SU-DHL-6 (cell line): ENCODE measurements at regions not wholly inside any gene's neighbourhood (a gene's known extent, or its start where the extent isn't known, plus 50 kb on each side); places are given as distances from the start of the nearest gene placed in this dataset.

Experiments used
- EZH2phosphoT487 ChIP-seq: fragments of 200-600 bp; sonication (generic), shearing (Covaris generic); conservative IDR thresholded peaks from 2 replicates; pipeline ENCODE4 v1.6.1; 2018; ENCODE audit warnings: mild to moderate bottlenecking, antibody characterized with exemption, low read length, moderate library complexity, mixed read lengths
- TF ChIP-seq, protein P1 (sequence below): fragments of 200-600 bp; sonication (generic); IDR thresholded peaks from one replicate; pipeline ENCODE4 v1.5.1; 2017; ENCODE audit warnings: antibody characterized with exemption, mild to moderate bottlenecking, low read length, moderate library complexity; ENCODE audit not compliant: insufficient read depth, poor library complexity, severe bottlenecking

DNA sequence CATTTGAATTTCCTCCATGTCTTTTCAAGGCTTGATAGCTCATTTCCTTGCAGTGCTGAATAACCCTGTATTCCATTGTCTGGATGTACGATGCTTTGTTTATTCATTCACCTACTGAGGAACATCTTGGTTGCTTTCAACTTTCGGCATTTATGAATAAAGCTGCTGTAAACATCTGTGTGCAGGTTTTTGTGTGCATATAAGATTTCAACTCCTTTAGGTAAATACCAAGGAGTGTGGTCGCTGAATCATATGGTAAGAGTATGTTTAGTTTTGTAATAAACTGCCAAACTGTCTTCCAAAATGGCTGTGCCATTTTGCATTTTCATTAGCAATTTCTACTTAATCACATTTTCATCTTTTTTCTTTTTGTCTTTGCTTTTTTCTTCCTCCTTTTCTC, 327.7 kb upstream of the TBX3 start:
- TF ChIP-seq, protein P1, sequence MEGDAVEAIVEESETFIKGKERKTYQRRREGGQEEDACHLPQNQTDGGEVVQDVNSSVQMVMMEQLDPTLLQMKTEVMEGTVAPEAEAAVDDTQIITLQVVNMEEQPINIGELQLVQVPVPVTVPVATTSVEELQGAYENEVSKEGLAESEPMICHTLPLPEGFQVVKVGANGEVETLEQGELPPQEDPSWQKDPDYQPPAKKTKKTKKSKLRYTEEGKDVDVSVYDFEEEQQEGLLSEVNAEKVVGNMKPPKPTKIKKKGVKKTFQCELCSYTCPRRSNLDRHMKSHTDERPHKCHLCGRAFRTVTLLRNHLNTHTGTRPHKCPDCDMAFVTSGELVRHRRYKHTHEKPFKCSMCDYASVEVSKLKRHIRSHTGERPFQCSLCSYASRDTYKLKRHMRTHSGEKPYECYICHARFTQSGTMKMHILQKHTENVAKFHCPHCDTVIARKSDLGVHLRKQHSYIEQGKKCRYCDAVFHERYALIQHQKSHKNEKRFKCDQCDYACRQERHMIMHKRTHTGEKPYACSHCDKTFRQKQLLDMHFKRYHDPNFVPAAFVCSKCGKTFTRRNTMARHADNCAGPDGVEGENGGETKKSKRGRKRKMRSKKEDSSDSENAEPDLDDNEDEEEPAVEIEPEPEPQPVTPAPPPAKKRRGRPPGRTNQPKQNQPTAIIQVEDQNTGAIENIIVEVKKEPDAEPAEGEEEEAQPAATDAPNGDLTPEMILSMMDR, result no peak
- TF ChIP-seq EZH2phosphoT487, result no peak
